Upper lobe of right lung (tissue), 1 donor: ENCODE measurements at regions not wholly inside any gene's neighbourhood (a gene's known extent, or its start where the extent isn't known, plus 50 kb on each side); places are given as distances from the start of the nearest gene placed in this dataset.

Source experiments
- ATAC-seq: fragments of 200-7000 bp; cut with Tn5 transposase; one replicate; pipeline ENCODE4 v1.9.1; 2020; ENCODE audit warnings: mild to moderate bottlenecking, moderate library complexity
- DNase-seq: peaks from one replicate; pipeline ENCODE4 v3.0.0-alpha.2; 2020
- H3K27ac ChIP-seq: fragments of 200-600 bp; one replicate; pipeline ENCODE4 v1.8.0; 2022
- H3K27me3 ChIP-seq: fragments of 200-600 bp; one replicate; pipeline ENCODE4 v1.8.0; 2022; ENCODE audit warnings: mild to moderate bottlenecking
- H3K36me3 ChIP-seq: fragments of 200-600 bp; one replicate; pipeline ENCODE4 v1.8.0; 2022
- H3K4me1 ChIP-seq: fragments of 200-600 bp; one replicate; pipeline ENCODE4 v1.8.0; 2022
- H3K4me3 ChIP-seq: fragments of 200-600 bp; one replicate; pipeline ENCODE4 v1.8.0; 2022; ENCODE audit warnings: mild to moderate bottlenecking
- H3K9me3 ChIP-seq: fragments of 200-600 bp; one replicate; pipeline ENCODE4 v1.8.0; 2022
- CTCF ChIP-seq: fragments of 200-600 bp; IDR thresholded peaks from one replicate; pipeline ENCODE4 v1.8.0; 2022; ENCODE audit warnings: antibody characterized with exemption
- intact Hi-C: fragments of 100-400 bp; cut with DNase I; formaldehyde crosslinking; loops from one replicate; pipeline ENCODE4 v1.11.0; 2022
- donor health status: DM: no; HTN: yes; CAD: no; lungs with severe emphysema.

- H3K9me3 ChIP-seq, result no peaks in the 10 kb centered on the region
- H3K4me1 ChIP-seq, result peaks cover 20% of the 10 kb centered on the region
- no peaks in the 10 kb centered on the region for H3K36me3 ChIP-seq
- peak overlapping the region; percentile 49 for H3K27ac ChIP-seq
- ATAC-seq, result no peak
- no peak overlapping the region for H3K4me3 ChIP-seq
- TF ChIP-seq CTCF, result no peak
- no peaks in the 10 kb centered on the region for H3K27me3 ChIP-seq
- no peak for DNase-seq
- intact Hi-C loops, result no loop called here
Observed at GRCh38 chr20:53706008-53706465, 112.4 kb upstream of the ZNF217 start.

- intact Hi-C loops, result no loop called here
- H3K4me3 ChIP-seq, result no peak overlapping the region
- H3K36me3 ChIP-seq, result no peaks in the 10 kb centered on the region
- TF ChIP-seq CTCF, result no peak
- no peak for ATAC-seq
- no peaks in the 10 kb centered on the region for H3K9me3 ChIP-seq
- no peak overlapping the region for H3K27ac ChIP-seq
- H3K4me1 ChIP-seq, result peaks cover 17% of the 10 kb centered on the region
- no peak for DNase-seq
- H3K27me3 ChIP-seq, result no peaks in the 10 kb centered on the region
Observed at GRCh38 chr20:53702617-53703016, 109.0 kb upstream of the ZNF217 start.

DNA sequence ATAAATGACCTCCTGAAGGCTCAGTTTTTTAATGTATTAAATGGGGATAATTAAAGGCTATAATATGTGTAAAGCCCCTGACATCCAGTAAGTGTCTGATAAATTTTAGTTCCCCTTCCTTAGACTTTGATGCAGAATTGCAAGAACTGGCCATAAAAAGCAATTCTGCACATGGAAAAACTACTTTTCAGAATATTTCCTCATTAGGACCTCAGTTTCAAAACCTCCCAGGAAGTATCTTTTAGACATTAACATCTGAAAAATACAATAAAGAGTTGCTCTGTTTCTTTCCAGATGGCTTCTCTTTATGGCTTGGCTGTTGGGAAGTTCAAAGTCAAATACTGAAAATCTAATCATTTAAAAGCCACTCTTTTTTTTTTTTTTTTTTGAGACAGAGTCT lies 106.3 kb upstream of the ZNF217 start:
- intact Hi-C loops, result no loop called here
- TF ChIP-seq CTCF, result no peak
- ATAC-seq, result no peak

DNA sequence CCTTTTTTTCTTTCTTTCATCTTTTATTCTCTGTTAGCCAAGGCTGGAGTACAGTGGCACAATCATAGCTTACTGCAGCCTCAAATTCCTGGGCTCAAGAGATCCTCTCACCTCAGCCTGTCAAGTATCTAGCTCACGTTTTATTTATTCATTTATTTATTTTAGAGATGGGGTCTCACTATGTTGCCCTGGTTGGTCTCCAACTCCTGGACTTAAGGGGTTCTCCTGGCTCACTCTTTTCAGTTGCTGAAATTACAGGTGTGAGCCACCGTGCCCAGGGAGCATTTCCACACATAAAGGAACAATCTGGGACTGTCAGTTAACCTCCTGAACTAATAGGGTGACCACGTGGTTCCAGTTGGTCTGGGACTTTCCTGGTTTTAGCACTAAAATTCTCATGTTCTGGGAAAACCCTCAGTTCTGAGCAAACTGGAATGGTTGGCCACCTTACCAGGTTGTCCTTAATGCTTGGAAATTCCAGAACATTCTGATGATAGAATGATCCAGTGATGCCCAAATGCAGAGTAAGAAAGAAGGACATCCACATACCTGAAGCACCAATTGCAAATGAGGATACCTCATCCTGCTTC lies 105.5 kb upstream of the ZNF217 start:
- H3K36me3 ChIP-seq, result no peaks in the 10 kb centered on the region
- H3K4me3 ChIP-seq, result no peak overlapping the region
- H3K27me3 ChIP-seq, result no peaks in the 10 kb centered on the region
- H3K27ac ChIP-seq, result no peak overlapping the region
- no peak for TF ChIP-seq CTCF
- intact Hi-C loops, result no loop called here
- H3K9me3 ChIP-seq, result no peaks in the 10 kb centered on the region
- ATAC-seq, result no peak
- H3K4me1 ChIP-seq, result no peaks in the 10 kb centered on the region
- DNase-seq, result no peak

More for the DNA sequence above, 106.3 kb upstream of the ZNF217 start:
- Histone ChIP-seq H3K9me3 (no peaks in the 10 kb centered on the region), H3K27me3 (no peaks in the 10 kb centered on the region), H3K4me3 (no peak overlapping the region), H3K27ac (no peak overlapping the region), H3K4me1 (no peaks in the 10 kb centered on the region), H3K36me3 (no peaks in the 10 kb centered on the region)
- no peak for DNase-seq

- H3K4me3 ChIP-seq, result no peak overlapping the region
- no peak for TF ChIP-seq CTCF
- H3K27ac ChIP-seq, result no peak overlapping the region
- no peaks in the 10 kb centered on the region for H3K36me3 ChIP-seq
- no peaks in the 10 kb centered on the region for H3K27me3 ChIP-seq
- no peaks in the 10 kb centered on the region for H3K4me1 ChIP-seq
- DNase-seq (no peak), ATAC-seq (peak; percentile 21)
- intact Hi-C loops, result no loop called here
- H3K9me3 ChIP-seq, result no peaks in the 10 kb centered on the region
Observed at GRCh38 chr20:53698371-53698978, 104.8 kb upstream of the ZNF217 start.
